HFF-Myc (cell line): ENCODE measurements at regions not wholly inside any gene's neighbourhood (a gene's known extent, or its start where the extent isn't known, plus 50 kb on each side); places are given as distances from the start of the nearest gene placed in this dataset.

Experiments used
- DNase-seq: peaks from one replicate; pipeline ENCODE4 v3.0.0-alpha.2; 2011; ENCODE audit warnings: low read depth; ENCODE audit errors: extremely low read depth
- H3K4me3 ChIP-seq: replicated peaks from 2 replicates; pipeline ENCODE4 v1.5.1; 2011; ENCODE audit warnings: low read depth, mild to moderate bottlenecking, control low read depth, low read length
- CTCF ChIP-seq: IDR thresholded peaks from 2 replicates; pipeline ENCODE4 v1.5.1; 2012; ENCODE audit warnings: mild to moderate bottlenecking, low read depth, low read length, control low read depth; ENCODE audit errors: missing control alignments

- TF ChIP-seq CTCF = no peak
- no peak overlapping the region for H3K4me3 ChIP-seq
These were observed 372.9 kb downstream of the ARL6IP6 start for GRCh38 chr2:153091344-153091743.

GRCh38 chr2:153079315-153079714 lies 360.9 kb downstream of the ARL6IP6 start:
- H3K4me3 ChIP-seq = no peak overlapping the region
- TF ChIP-seq CTCF = no peak
- no peak for DNase-seq

More at GRCh38 chr2:153091344-153091743, 372.9 kb downstream of the ARL6IP6 start:
- DNase-seq = no peak

GRCh38 chr2:153077311-153077710 lies 358.9 kb downstream of the ARL6IP6 start:
- TF ChIP-seq CTCF = no peak
- H3K4me3 ChIP-seq = no peak overlapping the region
- DNase-seq = no peak

GRCh38 chr2:153074207-153074606 lies 355.8 kb downstream of the ARL6IP6 start:
- no peak for TF ChIP-seq CTCF
- no peak for DNase-seq
- no peak overlapping the region for H3K4me3 ChIP-seq

GRCh38 chr2:153072813-153073212 lies 354.4 kb downstream of the ARL6IP6 start:
- no peak for TF ChIP-seq CTCF
- no peak for DNase-seq
- H3K4me3 ChIP-seq = no peak overlapping the region

GRCh38 chr2:153072077-153072476 lies 353.7 kb downstream of the ARL6IP6 start:
- no peak for DNase-seq
- TF ChIP-seq CTCF = no peak

GRCh38 chr2:153071090-153071489 lies 352.7 kb downstream of the ARL6IP6 start:
- no peak overlapping the region for H3K4me3 ChIP-seq
- no peak for TF ChIP-seq CTCF
- no peak for DNase-seq

More at GRCh38 chr2:153072077-153072476, 353.7 kb downstream of the ARL6IP6 start:
- H3K4me3 ChIP-seq = no peak overlapping the region
